Panc1 (cell line): ENCODE measurements at regions not wholly inside any gene's neighbourhood (a gene's known extent, or its start where the extent isn't known, plus 50 kb on each side); places are given as distances from the start of the nearest gene placed in this dataset.

Experiments used
- ATAC-seq: fragments of 200-7000 bp; cut with Tn5 transposase; 2 replicates; pipeline ENCODE4 v1.9.1; 2020; ENCODE audit warnings: mild to moderate bottlenecking, moderate library complexity
- BruUV-seq: library from RNA; stranded (reverse); fragments of 400-500 nt; replicated peaks from 2 replicates; lab custom pipeline; 2021; lab: Mats Ljungman, UMichigan
- CTCF ChIA-PET: fragments of 300-600 bp; sonication (Branson Sonifier 250); formaldehyde crosslinking; loops from one replicate; lab custom pipeline; 2022; ENCODE audit warnings: antibody characterized with exemption; lab: Charles Lee
- POLR2A ChIA-PET: fragments of 300-600 bp; sonication (Branson Sonifier 250); formaldehyde crosslinking; loops from one replicate; lab custom pipeline; 2022; ENCODE audit warnings: antibody characterized with exemption; lab: Charles Lee
- DNase-seq: peaks from one replicate; pipeline ENCODE4 v3.0.0-alpha.2; 2010; ENCODE audit warnings: low read depth, low spot score
- H3K27ac ChIP-seq: 2 replicates; pipeline ENCODE4 v1.5.1; 2011; ENCODE audit warnings: mild to moderate bottlenecking, low read length, inconsistent platforms
- H3K27me3 ChIP-seq: fragments of 200-500 bp; sonication (Bioruptor generic); 2 replicates; pipeline ENCODE4 v1.6.0; 2014; ENCODE audit warnings: low read length, inconsistent platforms; ENCODE audit not compliant: control insufficient read depth, insufficient read depth
- H3K36me3 ChIP-seq: fragments of 200-500 bp; sonication (Bioruptor generic); 2 replicates; pipeline ENCODE4 v1.5.1; 2014; ENCODE audit warnings: inconsistent platforms, mild to moderate bottlenecking, low read length, moderate library complexity; ENCODE audit not compliant: control insufficient read depth, insufficient read depth
- H3K4me1 ChIP-seq: 2 replicates; pipeline ENCODE4 v1.5.1; 2011; ENCODE audit warnings: inconsistent platforms, mild to moderate bottlenecking, low read length, moderate library complexity; ENCODE audit not compliant: control insufficient read depth, insufficient read depth
- H3K4me3 ChIP-seq, 2 experiments: 2 replicates each; pipeline ENCODE4 v1.5.1; 2011 to 2012; ENCODE audit warnings: low read depth in 2 of 2, low read length in 2 of 2, mild to moderate bottlenecking in 2 of 2, inconsistent platforms in 1 of 2, moderate library complexity in 1 of 2
- H3K9me3 ChIP-seq: fragments of 200-500 bp; sonication (Bioruptor generic); 2 replicates; pipeline ENCODE4 v1.5.1; 2014; ENCODE audit warnings: low read depth, mild to moderate bottlenecking, inconsistent platforms, low read length, moderate library complexity; ENCODE audit not compliant: control insufficient read depth, insufficient read depth
- POLR2AphosphoS5 ChIP-seq: IDR thresholded peaks from 2 replicates; pipeline ENCODE4 v1.6.1; 2012; ENCODE audit warnings: mild to moderate bottlenecking, low read depth, low read length, moderate library complexity
- SIN3A ChIP-seq: IDR thresholded peaks from 2 replicates; pipeline ENCODE4 v1.6.1; 2012; ENCODE audit warnings: low read depth, mild to moderate bottlenecking, low read length, moderate library complexity, borderline replicate concordance; ENCODE audit not compliant: insufficient read depth
- TCF7L2 ChIP-seq: IDR thresholded peaks from 2 replicates; pipeline ENCODE4 v1.6.1; 2011; ENCODE audit warnings: mild to moderate bottlenecking, low read depth, low read length, inconsistent platforms
- in situ Hi-C: cut with HindIII; loops from 2 replicates; pipeline ENCODE4 v1.10.0; 2016; ENCODE audit warnings: low sequenced_read_pairs, low pct_unique_long_range_greater_than_20kb
- intact Hi-C: fragments of 100-400 bp; cut with micrococcal nuclease; formaldehyde crosslinking; loops from one replicate; pipeline ENCODE4 v1.10.0; 2022; ENCODE audit not compliant: unreplicated experiment
- TF ChIP-seq, protein P1 (sequence below): fragments of 450-650 bp; IDR thresholded peaks from 2 replicates; pipeline ENCODE4 v1.5.1; 2017; ENCODE audit warnings: mild to moderate bottlenecking
- TF ChIP-seq, protein P2 (sequence below), 2 experiments: IDR thresholded peaks; 2 replicates each; pipeline ENCODE4 v1.6.1; 2011 to 2012; ENCODE audit warnings: low read depth in 2 of 2, control low read depth in 1 of 2, low read length in 1 of 2, mild to moderate bottlenecking in 1 of 2, moderate library complexity in 1 of 2; ENCODE audit not compliant: insufficient read depth in 1 of 2

DNA sequence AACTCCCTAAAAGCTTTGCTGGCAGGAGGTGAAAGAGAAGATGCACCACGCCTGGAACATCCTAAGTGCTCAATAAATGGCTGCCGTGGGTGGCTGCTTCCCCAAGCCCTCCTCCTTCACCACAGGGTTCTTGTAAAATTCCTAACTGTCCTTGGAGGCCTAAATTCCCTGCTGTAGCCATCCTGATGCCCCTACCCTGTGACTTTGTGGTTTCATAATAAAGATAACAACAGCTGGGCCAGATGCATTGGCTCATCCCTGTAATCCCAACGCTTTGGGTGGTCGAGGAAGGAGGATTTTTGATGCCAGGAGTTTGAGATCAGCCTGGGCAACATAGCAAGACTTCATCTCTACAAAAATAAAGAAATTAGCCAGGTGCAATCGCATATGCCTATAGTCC, 341.8 kb downstream of the ANKRD30A start:
- in situ Hi-C loops, result no loop called here
- no peak overlapping the region for H3K27ac ChIP-seq

DNA sequence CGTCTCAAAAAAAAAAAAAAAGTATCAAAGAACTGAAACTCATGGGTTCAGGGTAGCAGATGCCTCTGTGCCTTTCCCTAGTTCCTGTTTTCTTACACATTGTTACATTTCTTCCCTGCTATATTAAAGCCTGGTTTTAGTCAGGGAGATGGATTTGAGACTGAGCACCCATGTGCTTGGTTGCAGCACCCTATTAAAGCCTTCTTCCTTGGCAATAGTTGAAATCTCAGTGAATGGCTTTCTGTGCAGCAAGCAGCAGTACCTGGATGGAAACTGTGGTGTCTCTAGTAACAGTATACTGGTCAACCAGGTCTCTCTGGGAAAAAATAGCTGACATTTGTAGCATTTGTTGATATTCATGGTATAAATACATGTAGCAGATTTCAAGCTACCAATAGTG, 331.1 kb downstream of the ANKRD30A start:
- TF ChIP-seq, protein P1, sequence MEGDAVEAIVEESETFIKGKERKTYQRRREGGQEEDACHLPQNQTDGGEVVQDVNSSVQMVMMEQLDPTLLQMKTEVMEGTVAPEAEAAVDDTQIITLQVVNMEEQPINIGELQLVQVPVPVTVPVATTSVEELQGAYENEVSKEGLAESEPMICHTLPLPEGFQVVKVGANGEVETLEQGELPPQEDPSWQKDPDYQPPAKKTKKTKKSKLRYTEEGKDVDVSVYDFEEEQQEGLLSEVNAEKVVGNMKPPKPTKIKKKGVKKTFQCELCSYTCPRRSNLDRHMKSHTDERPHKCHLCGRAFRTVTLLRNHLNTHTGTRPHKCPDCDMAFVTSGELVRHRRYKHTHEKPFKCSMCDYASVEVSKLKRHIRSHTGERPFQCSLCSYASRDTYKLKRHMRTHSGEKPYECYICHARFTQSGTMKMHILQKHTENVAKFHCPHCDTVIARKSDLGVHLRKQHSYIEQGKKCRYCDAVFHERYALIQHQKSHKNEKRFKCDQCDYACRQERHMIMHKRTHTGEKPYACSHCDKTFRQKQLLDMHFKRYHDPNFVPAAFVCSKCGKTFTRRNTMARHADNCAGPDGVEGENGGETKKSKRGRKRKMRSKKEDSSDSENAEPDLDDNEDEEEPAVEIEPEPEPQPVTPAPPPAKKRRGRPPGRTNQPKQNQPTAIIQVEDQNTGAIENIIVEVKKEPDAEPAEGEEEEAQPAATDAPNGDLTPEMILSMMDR, result no peak
- TF ChIP-seq SIN3A (no peak), TCF7L2 (no peak), POLR2AphosphoS5 (no peak)
- TF ChIP-seq, protein P2, sequence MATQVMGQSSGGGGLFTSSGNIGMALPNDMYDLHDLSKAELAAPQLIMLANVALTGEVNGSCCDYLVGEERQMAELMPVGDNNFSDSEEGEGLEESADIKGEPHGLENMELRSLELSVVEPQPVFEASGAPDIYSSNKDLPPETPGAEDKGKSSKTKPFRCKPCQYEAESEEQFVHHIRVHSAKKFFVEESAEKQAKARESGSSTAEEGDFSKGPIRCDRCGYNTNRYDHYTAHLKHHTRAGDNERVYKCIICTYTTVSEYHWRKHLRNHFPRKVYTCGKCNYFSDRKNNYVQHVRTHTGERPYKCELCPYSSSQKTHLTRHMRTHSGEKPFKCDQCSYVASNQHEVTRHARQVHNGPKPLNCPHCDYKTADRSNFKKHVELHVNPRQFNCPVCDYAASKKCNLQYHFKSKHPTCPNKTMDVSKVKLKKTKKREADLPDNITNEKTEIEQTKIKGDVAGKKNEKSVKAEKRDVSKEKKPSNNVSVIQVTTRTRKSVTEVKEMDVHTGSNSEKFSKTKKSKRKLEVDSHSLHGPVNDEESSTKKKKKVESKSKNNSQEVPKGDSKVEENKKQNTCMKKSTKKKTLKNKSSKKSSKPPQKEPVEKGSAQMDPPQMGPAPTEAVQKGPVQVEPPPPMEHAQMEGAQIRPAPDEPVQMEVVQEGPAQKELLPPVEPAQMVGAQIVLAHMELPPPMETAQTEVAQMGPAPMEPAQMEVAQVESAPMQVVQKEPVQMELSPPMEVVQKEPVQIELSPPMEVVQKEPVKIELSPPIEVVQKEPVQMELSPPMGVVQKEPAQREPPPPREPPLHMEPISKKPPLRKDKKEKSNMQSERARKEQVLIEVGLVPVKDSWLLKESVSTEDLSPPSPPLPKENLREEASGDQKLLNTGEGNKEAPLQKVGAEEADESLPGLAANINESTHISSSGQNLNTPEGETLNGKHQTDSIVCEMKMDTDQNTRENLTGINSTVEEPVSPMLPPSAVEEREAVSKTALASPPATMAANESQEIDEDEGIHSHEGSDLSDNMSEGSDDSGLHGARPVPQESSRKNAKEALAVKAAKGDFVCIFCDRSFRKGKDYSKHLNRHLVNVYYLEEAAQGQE (IDR thresholded peaks at IDR 0.05; ENCODE audit: insufficient read depth in 1 of 2, low read depth in 2 of 2, low read length in 1 of 2), result no peak
- POLR2A ChIA-PET, result no interaction called here
- intact Hi-C loops (no loop called here), in situ Hi-C loops (no loop called here)
- H3K27me3 ChIP-seq, result no peaks in the 10 kb centered on the region
- H3K27ac ChIP-seq, result no peak overlapping the region
- no peak for ATAC-seq
- no peaks in the 10 kb centered on the region for H3K4me1 ChIP-seq
- H3K36me3 ChIP-seq, result no peaks in the 10 kb centered on the region
- no peak for DNase-seq
- CTCF ChIA-PET, result no interaction called here
- no peaks in the 10 kb centered on the region for H3K9me3 ChIP-seq
- no peak overlapping the region for H3K4me3 ChIP-seq
- no TSS peak for BruUV-seq

More for the DNA sequence above, 341.8 kb downstream of the ANKRD30A start:
- Histone ChIP-seq H3K27me3 (no peaks in the 10 kb centered on the region), H3K4me1 (no peaks in the 10 kb centered on the region), H3K9me3 (no peaks in the 10 kb centered on the region), H3K36me3 (no peaks in the 10 kb centered on the region), H3K4me3 (no peak overlapping the region)
- ATAC-seq (no peak), DNase-seq (no peak)
- ChIA-PET CTCF (no interaction called here), POLR2A (no interaction called here)
- intact Hi-C loops, result no loop called here
- no TSS peak for BruUV-seq
- TF ChIP-seq TCF7L2, result no peak

DNA sequence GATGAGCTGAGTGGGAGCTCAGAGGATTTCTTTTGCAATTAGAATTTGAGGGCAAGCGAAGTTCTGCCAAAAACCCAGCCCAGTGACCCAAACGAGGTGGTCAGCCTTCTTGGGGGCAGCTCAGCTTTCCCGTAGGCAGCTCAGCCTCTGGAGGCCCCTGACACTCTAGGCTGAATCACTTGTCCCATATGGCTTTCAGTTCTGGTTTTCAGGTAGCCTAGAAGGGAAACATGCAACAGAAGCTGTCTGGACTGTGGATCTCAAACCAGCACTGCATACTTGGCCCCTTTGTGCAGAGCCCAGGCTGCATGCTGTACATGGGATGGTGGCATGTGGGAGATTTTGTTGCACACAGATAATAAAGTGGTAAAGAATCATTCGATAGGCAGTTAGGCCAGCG, 322.8 kb downstream of the ANKRD30A start:
- Histone ChIP-seq H3K9me3 (no peaks in the 10 kb centered on the region), H3K36me3 (no peaks in the 10 kb centered on the region), H3K27me3 (no peaks in the 10 kb centered on the region), H3K4me3 (no peak overlapping the region), H3K27ac (no peak overlapping the region), H3K4me1 (no peaks in the 10 kb centered on the region)
- ATAC-seq, result no peak
- no TSS peak for BruUV-seq
- CTCF ChIA-PET, result no interaction called here
- in situ Hi-C loops, result no loop called here
- POLR2A ChIA-PET, result no interaction called here
- DNase-seq, result no peak
- no peak for TF ChIP-seq SIN3A
- TF ChIP-seq TCF7L2, result no peak
- no peak for TF ChIP-seq POLR2AphosphoS5
- TF ChIP-seq, protein P1, result no peak
- TF ChIP-seq, protein P2 (IDR thresholded peaks at IDR 0.05; ENCODE audit: insufficient read depth in 1 of 2, low read depth in 2 of 2, low read length in 1 of 2), result no peak
- intact Hi-C loops, result no loop called here
